H9 (cell line): ENCODE measurements at regions not wholly inside any gene's neighbourhood (a gene's known extent, or its start where the extent isn't known, plus 50 kb on each side); places are given as distances from the start of the nearest gene placed in this dataset.
A peak's percentile ranks its signal among the peaks of the same experiment; 100 is the strongest.

Experiments
- DNase-seq: peaks from one replicate; pipeline ENCODE4 v3.0.0-alpha.2; 2017
- H2AFZ ChIP-seq: one replicate; pipeline ENCODE4 v1.6.1; 2013; ENCODE audit warnings: mild to moderate bottlenecking, low read length, control low read depth, moderate library complexity
- H2AK5ac ChIP-seq: 2 replicates; pipeline ENCODE4 v1.6.1; 2013; ENCODE audit warnings: low read length, control low read depth, mixed read lengths; ENCODE audit not compliant: insufficient read length
- H2BK120ac ChIP-seq: one replicate; pipeline ENCODE4 v1.6.1; 2013; ENCODE audit warnings: low read depth, mild to moderate bottlenecking, low read length, control low read depth, inconsistent platforms; ENCODE audit not compliant: poor library complexity, severe bottlenecking
- H2BK12ac ChIP-seq: 2 replicates; pipeline ENCODE4 v1.6.1; 2013; ENCODE audit warnings: low read length, control low read depth, mixed read lengths, low read depth; ENCODE audit not compliant: insufficient read length
- H2BK15ac ChIP-seq: 2 replicates; pipeline ENCODE4 v1.6.1; 2013; ENCODE audit warnings: low read depth, low read length, control low read depth
- H2BK20ac ChIP-seq: one replicate; pipeline ENCODE4 v1.6.1; 2013; ENCODE audit warnings: low read depth, mild to moderate bottlenecking, low read length, control low read depth, inconsistent platforms; ENCODE audit not compliant: poor library complexity, severe bottlenecking
- H2BK5ac ChIP-seq: 2 replicates; pipeline ENCODE4 v1.6.1; 2013; ENCODE audit warnings: low read length, control low read depth, mixed read lengths; ENCODE audit not compliant: insufficient read length
- H3K14ac ChIP-seq: 2 replicates; pipeline ENCODE4 v1.6.1; 2013; ENCODE audit warnings: low read length, control low read depth; ENCODE audit not compliant: insufficient read depth
- H3K18ac ChIP-seq: 2 replicates; pipeline ENCODE4 v1.6.1; 2013; ENCODE audit warnings: low read depth, mild to moderate bottlenecking, mixed read lengths, low read length, control low read depth; ENCODE audit not compliant: insufficient read length
- H3K23ac ChIP-seq: 2 replicates; pipeline ENCODE4 v1.6.1; 2013; ENCODE audit warnings: low read length, control low read depth, mixed read lengths, low read depth; ENCODE audit not compliant: insufficient read length
- H3K23me2 ChIP-seq: 2 replicates; pipeline ENCODE4 v1.6.1; 2013; ENCODE audit warnings: low read depth, mild to moderate bottlenecking, mixed read lengths, low read length, control low read depth; ENCODE audit not compliant: insufficient read length, poor library complexity, severe bottlenecking
- H3K27ac ChIP-seq: 2 replicates; pipeline ENCODE4 v1.5.1; 2013; ENCODE audit warnings: low read length, control low read depth, mixed read lengths, low read depth; ENCODE audit not compliant: insufficient read length
- H3K27me3 ChIP-seq: 2 replicates; pipeline ENCODE4 v1.6.1; 2013; ENCODE audit warnings: low read length, control low read depth, inconsistent platforms; ENCODE audit not compliant: insufficient read depth
- H3K4ac ChIP-seq: 2 replicates; pipeline ENCODE4 v1.6.1; 2013; ENCODE audit warnings: low read depth, mild to moderate bottlenecking, control low read depth, inconsistent platforms, low read length, moderate library complexity
- H3K4me1 ChIP-seq: 2 replicates; pipeline ENCODE4 v1.6.1; 2013; ENCODE audit warnings: low read length, control low read depth, inconsistent platforms; ENCODE audit not compliant: insufficient read depth
- H3K4me2 ChIP-seq: 2 replicates; pipeline ENCODE4 v1.6.1; 2013; ENCODE audit warnings: low read length, control low read depth, mixed read lengths; ENCODE audit not compliant: insufficient read length, insufficient read depth
- H3K56ac ChIP-seq: 2 replicates; pipeline ENCODE4 v1.6.1; 2013; ENCODE audit warnings: low read depth, mild to moderate bottlenecking, mixed read lengths, low read length, control low read depth; ENCODE audit not compliant: insufficient read length
- H3K79me1 ChIP-seq: 2 replicates; pipeline ENCODE4 v1.6.1; 2013; ENCODE audit warnings: low read depth, mild to moderate bottlenecking, moderate library complexity, low read length, control low read depth, inconsistent platforms; ENCODE audit not compliant: insufficient read depth, poor library complexity, severe bottlenecking
- H3K79me2 ChIP-seq: 2 replicates; pipeline ENCODE4 v1.6.1; 2013; ENCODE audit warnings: low read length, control low read depth, inconsistent platforms; ENCODE audit not compliant: insufficient read depth
- H3K9ac ChIP-seq: 2 replicates; pipeline ENCODE4 v1.6.1; 2013; ENCODE audit warnings: low read length, control low read depth, mixed read lengths; ENCODE audit not compliant: insufficient read length; ENCODE audit errors: extremely low read depth
- H3K9me3 ChIP-seq: one replicate; pipeline ENCODE4 v1.6.1; 2013; ENCODE audit warnings: low read depth, low read length, inconsistent platforms; ENCODE audit not compliant: control insufficient read depth
- H3T11ph ChIP-seq: one replicate; pipeline ENCODE4 v1.6.1; 2013; ENCODE audit warnings: mild to moderate bottlenecking, low read length, control low read depth, inconsistent platforms
- H4K20me1 ChIP-seq: one replicate; pipeline ENCODE4 v1.6.1; 2013; ENCODE audit not compliant: control insufficient read depth, insufficient read length, insufficient read depth
- H4K5ac ChIP-seq: 2 replicates; pipeline ENCODE4 v1.6.1; 2013; ENCODE audit warnings: low read depth, mild to moderate bottlenecking, mixed read lengths, low read length, control low read depth; ENCODE audit not compliant: insufficient read length
- H4K8ac ChIP-seq: replicated peaks from 2 replicates; pipeline ENCODE4 v1.6.1; 2013; ENCODE audit warnings: low read length, control low read depth, mixed read lengths, low read depth; ENCODE audit not compliant: insufficient read length
- H4K91ac ChIP-seq: 2 replicates; pipeline ENCODE4 v1.6.1; 2013; ENCODE audit warnings: low read depth, mild to moderate bottlenecking, moderate library complexity, mixed read lengths, low read length, control low read depth; ENCODE audit not compliant: insufficient read length
- H3K27ac Mint-ChIP-seq, 3 experiments: 2 replicates in 2 of 3; 3 replicates in 1 of 3; pipeline ENCODE4 v1.8.0; 2020 to 2021; ENCODE audit warnings: mixed read lengths in 3 of 3, mild to moderate bottlenecking in 1 of 3, moderate library complexity in 1 of 3
- H3K27me3 Mint-ChIP-seq: 2 replicates; pipeline ENCODE4 v1.8.0; 2021; ENCODE audit warnings: low read depth, mild to moderate bottlenecking, moderate library complexity, mixed read lengths
- H3K36me3 Mint-ChIP-seq, 3 experiments: 2 replicates in 2 of 3; 3 replicates in 1 of 3; pipeline ENCODE4 v1.8.0; 2020 to 2021; ENCODE audit warnings: low read depth in 3 of 3, mixed read lengths in 3 of 3; ENCODE audit not compliant: insufficient read depth in 1 of 3
- H3K4me1 Mint-ChIP-seq, 2 experiments: 2 replicates each; pipeline ENCODE4 v1.8.0; 2020; ENCODE audit warnings: mixed read lengths in 2 of 2
- H3K4me3 Mint-ChIP-seq, 2 experiments: 2 replicates in 1 of 2; 3 replicates in 1 of 2; pipeline ENCODE4 v1.8.0; 2020 to 2021; ENCODE audit warnings: mild to moderate bottlenecking in 2 of 2, mixed read lengths in 2 of 2, moderate library complexity in 1 of 2
- H3K9me3 Mint-ChIP-seq, 2 experiments: 2 replicates in 1 of 2; 3 replicates in 1 of 2; pipeline ENCODE4 v1.8.0; 2020; ENCODE audit warnings: mild to moderate bottlenecking in 2 of 2, mixed read lengths in 2 of 2, moderate library complexity in 1 of 2
- whole genome bisulfite sequencing: extraction: QIAGEN DNeasy Blood & Tissue Kit; methylation state at CpG from one replicate; pipeline ENCODE4 v1.1.7; 2013; ENCODE audit warnings: missing lambda C conversion rate, low lambda C conversion rate, mixed read lengths; ENCODE audit not compliant: insufficient read length; ENCODE audit errors: extremely low coverage; 5-methylcytosine and 5-hydroxymethylcytosine counted together
- TF ChIP-seq, protein P1 (sequence below): fragments of 200-600 bp; sonication (generic); conservative IDR thresholded peaks from 3 replicates; pipeline ENCODE4 v1.8.0; 2021; ENCODE audit warnings: antibody characterized with exemption, mild to moderate bottlenecking

DNA sequence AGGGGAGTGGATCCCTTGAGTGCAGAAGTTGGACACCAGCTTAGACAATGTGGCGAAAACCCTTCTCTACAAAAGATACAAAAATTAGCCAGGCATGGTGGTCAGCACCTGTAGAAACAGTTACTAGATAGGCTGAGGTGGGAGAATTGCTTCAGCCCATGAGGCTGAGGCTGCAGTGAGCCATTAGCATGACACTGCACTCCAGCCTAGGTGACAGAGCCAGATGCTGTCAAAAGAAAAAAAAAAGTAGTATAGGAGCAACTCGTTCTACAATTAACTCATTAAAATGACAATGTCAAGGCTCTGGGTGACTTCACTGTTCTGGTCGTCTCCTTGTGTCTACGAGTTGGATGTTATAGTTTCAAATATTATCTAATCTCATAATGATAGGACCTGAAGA lies 370.6 kb upstream of the NCAM2 start:
- Mint-ChIP-seq H3K27me3 (peaks cover 14% of the 10 kb centered on the region), H3K27ac (peak overlapping the region; percentile 22 to 82 (median 77); a peak in 3 of 7 replicates), H3K4me3 (peak overlapping the region in 1 of 2 experiments; percentile 43; a peak in 2 of 5 replicates), H3K36me3 (peaks cover 8 to 25% (median 22%) of the 10 kb centered on the region in 3 experiments), H3K9me3 (peaks cover 23 to 27% of the 10 kb centered on the region in 2 experiments), H3K4me1 (peaks cover 35 to 37% of the 10 kb centered on the region in 2 experiments)
- Histone ChIP-seq H3K27ac (no peak overlapping the region), H2BK15ac (no peak overlapping the region), H3K18ac (no peak overlapping the region), H3K56ac (no peak overlapping the region), H2BK12ac (no peak overlapping the region), H3K4me2 (peak overlapping the region; percentile 22), H2BK20ac (no peak overlapping the region), H3K23me2 (no peaks in the 10 kb centered on the region), H3K27me3 (no peaks in the 10 kb centered on the region), H2AFZ (no peak overlapping the region), H3K4me1 (no peaks in the 10 kb centered on the region), H2BK5ac (no peak overlapping the region), H3K14ac (no peak overlapping the region), H2BK120ac (no peak overlapping the region), H3K23ac (no peak overlapping the region), H3K79me1 (no peaks in the 10 kb centered on the region), H3K9me3 (peaks cover 13% of the 10 kb centered on the region), H2AK5ac (no peak overlapping the region), H4K20me1 (no peaks in the 10 kb centered on the region), H3T11ph (no peak overlapping the region), H4K5ac (no peak overlapping the region), H4K91ac (no peak overlapping the region), H3K79me2 (no peaks in the 10 kb centered on the region), H3K9ac (no peak overlapping the region), H4K8ac (no peak overlapping the region), H3K4ac (no peak overlapping the region)
- peak; percentile 57 for DNase-seq
- TF ChIP-seq, protein P1, sequence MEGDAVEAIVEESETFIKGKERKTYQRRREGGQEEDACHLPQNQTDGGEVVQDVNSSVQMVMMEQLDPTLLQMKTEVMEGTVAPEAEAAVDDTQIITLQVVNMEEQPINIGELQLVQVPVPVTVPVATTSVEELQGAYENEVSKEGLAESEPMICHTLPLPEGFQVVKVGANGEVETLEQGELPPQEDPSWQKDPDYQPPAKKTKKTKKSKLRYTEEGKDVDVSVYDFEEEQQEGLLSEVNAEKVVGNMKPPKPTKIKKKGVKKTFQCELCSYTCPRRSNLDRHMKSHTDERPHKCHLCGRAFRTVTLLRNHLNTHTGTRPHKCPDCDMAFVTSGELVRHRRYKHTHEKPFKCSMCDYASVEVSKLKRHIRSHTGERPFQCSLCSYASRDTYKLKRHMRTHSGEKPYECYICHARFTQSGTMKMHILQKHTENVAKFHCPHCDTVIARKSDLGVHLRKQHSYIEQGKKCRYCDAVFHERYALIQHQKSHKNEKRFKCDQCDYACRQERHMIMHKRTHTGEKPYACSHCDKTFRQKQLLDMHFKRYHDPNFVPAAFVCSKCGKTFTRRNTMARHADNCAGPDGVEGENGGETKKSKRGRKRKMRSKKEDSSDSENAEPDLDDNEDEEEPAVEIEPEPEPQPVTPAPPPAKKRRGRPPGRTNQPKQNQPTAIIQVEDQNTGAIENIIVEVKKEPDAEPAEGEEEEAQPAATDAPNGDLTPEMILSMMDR: no peak
- no CpG with 5 or more reads among the region's 4 CpGs for WGBS
